SK-N-SH treated with all-trans-retinoic acid at 6 μM for 48 hours (cell line): ENCODE measurements at regions not wholly inside any gene's neighbourhood (a gene's known extent, or its start where the extent isn't known, plus 50 kb on each side); places are given as distances from the start of the nearest gene placed in this dataset.
A peak's percentile ranks its signal among the peaks of the same experiment; 100 is the strongest.

Source experiments
- ATAC-seq: fragments of 200-7000 bp; cut with Tn5 transposase; 3 replicates; pipeline ENCODE4 v1.9.1; 2020; ENCODE audit warnings: mild to moderate bottlenecking, moderate library complexity
- BACH2 ChIP-seq: fragments of 250-450 bp; sonication (Bioruptor Pico); IDR thresholded peaks from 2 replicates; pipeline ENCODE4 v1.9.0; 2021; ENCODE audit warnings: mild to moderate bottlenecking, borderline replicate concordance
- CREB5 ChIP-seq: fragments of 250-450 bp; sonication (Bioruptor Pico); IDR thresholded peaks from 2 replicates; pipeline ENCODE4 v1.5.1; 2020; ENCODE audit warnings: low read depth, mild to moderate bottlenecking, moderate library complexity
- CSDC2 ChIP-seq: fragments of 250-450 bp; sonication (Bioruptor Pico); IDR thresholded peaks from 2 replicates; pipeline ENCODE4 v1.5.0; 2020; ENCODE audit warnings: mild to moderate bottlenecking, moderate library complexity
- ESRRG ChIP-seq: fragments of 250-450 bp; sonication (Bioruptor Pico); IDR thresholded peaks from 2 replicates; pipeline ENCODE4 v1.6.1; 2021; ENCODE audit warnings: mild to moderate bottlenecking
- GLIS3 ChIP-seq: fragments of 250-450 bp; sonication (Bioruptor Pico); IDR thresholded peaks from 2 replicates; pipeline ENCODE4 v1.5.0; 2020; ENCODE audit warnings: mild to moderate bottlenecking, moderate library complexity
- OSR1 ChIP-seq: fragments of 250-450 bp; sonication (Bioruptor Pico); IDR thresholded peaks from 2 replicates; pipeline ENCODE4 v1.8.0; 2022; ENCODE audit warnings: moderate library complexity, mild to moderate bottlenecking, inconsistent platforms
- PATZ1 ChIP-seq: fragments of 250-450 bp; sonication (Bioruptor Pico); IDR thresholded peaks from 2 replicates; pipeline ENCODE4 v1.8.0; 2020; ENCODE audit warnings: mild to moderate bottlenecking, moderate library complexity, borderline replicate concordance
- PPARA ChIP-seq: fragments of 250-450 bp; sonication (Bioruptor Pico); IDR thresholded peaks from 2 replicates; pipeline ENCODE4 v1.5.0; 2020; ENCODE audit warnings: mild to moderate bottlenecking, borderline replicate concordance
- RARB ChIP-seq: fragments of 250-450 bp; sonication (Bioruptor Pico); IDR thresholded peaks from 2 replicates; pipeline ENCODE4 v1.8.0; 2021; ENCODE audit warnings: mild to moderate bottlenecking, moderate library complexity
- SNAI2 ChIP-seq: fragments of 250-450 bp; sonication (Bioruptor Pico); IDR thresholded peaks from 2 replicates; pipeline ENCODE4 v1.5.0; 2020; ENCODE audit warnings: mild to moderate bottlenecking, moderate library complexity
- TCF4 ChIP-seq: fragments of 250-450 bp; sonication (Bioruptor Pico); IDR thresholded peaks from 2 replicates; pipeline ENCODE4 v1.8.0; 2021; ENCODE audit warnings: mild to moderate bottlenecking, moderate library complexity, borderline replicate concordance
- TOX ChIP-seq: fragments of 250-450 bp; sonication (Bioruptor Pico); IDR thresholded peaks from 2 replicates; pipeline ENCODE4 v1.8.0; 2021; ENCODE audit warnings: mild to moderate bottlenecking, moderate library complexity, borderline replicate concordance
- ZC3H10 ChIP-seq: fragments of 250-450 bp; sonication (Bioruptor Pico); IDR thresholded peaks from 2 replicates; pipeline ENCODE4 v1.5.1; 2021; ENCODE audit warnings: mild to moderate bottlenecking, moderate library complexity
- ZFP30 ChIP-seq: fragments of 450-650 bp; formaldehyde crosslinking; IDR thresholded peaks from 2 replicates; pipeline ENCODE4 v1.5.0; 2022; ENCODE audit warnings: mild to moderate bottlenecking, moderate library complexity
- ZNF565 ChIP-seq: fragments of 450-650 bp; formaldehyde crosslinking; conservative IDR thresholded peaks from 2 replicates; pipeline ENCODE4 v1.5.0; 2020; ENCODE audit warnings: low read depth, mild to moderate bottlenecking, moderate library complexity
- ZNF70 ChIP-seq: fragments of 450-650 bp; formaldehyde crosslinking; IDR thresholded peaks from 2 replicates; pipeline ENCODE4 v1.5.0; 2020; ENCODE audit warnings: mild to moderate bottlenecking, moderate library complexity
- ZNF8 ChIP-seq: fragments of 450-650 bp; formaldehyde crosslinking; IDR thresholded peaks from 2 replicates; pipeline ENCODE4 v1.5.0; 2020; ENCODE audit warnings: mild to moderate bottlenecking, moderate library complexity
- TF ChIP-seq, protein P1 (sequence below): fragments of 250-450 bp; sonication (Bioruptor Pico); IDR thresholded peaks from 2 replicates; pipeline ENCODE4 v1.5.1; 2021; ENCODE audit warnings: mild to moderate bottlenecking, moderate library complexity
- TF ChIP-seq, protein P2 (sequence below): fragments of 250-450 bp; sonication (Bioruptor Pico); IDR thresholded peaks from 2 replicates; pipeline ENCODE4 v1.5.0; 2020; ENCODE audit warnings: mild to moderate bottlenecking, moderate library complexity

GRCh38 chr3:110815008-110815583 is 256.5 kb upstream of the NECTIN3 start:
- peak; percentile 70 for ATAC-seq

GRCh38 chr3:110816008-110816407 is 255.6 kb upstream of the NECTIN3 start:
- TF ChIP-seq OSR1 (no peak), TCF4 (no peak), ZFP30 (CRISPR knock-in tag) (no peak), ZNF8 (CRISPR knock-in tag) (no peak), ZNF70 (CRISPR knock-in tag) (no peak), RARB (CRISPR knock-in tag) (no peak), GLIS3 (CRISPR knock-in tag) (no peak), TOX (CRISPR knock-in tag) (no peak), PPARA (CRISPR knock-in tag) (no peak), CREB5 (CRISPR knock-in tag) (no peak)
- TF ChIP-seq, protein P1, sequence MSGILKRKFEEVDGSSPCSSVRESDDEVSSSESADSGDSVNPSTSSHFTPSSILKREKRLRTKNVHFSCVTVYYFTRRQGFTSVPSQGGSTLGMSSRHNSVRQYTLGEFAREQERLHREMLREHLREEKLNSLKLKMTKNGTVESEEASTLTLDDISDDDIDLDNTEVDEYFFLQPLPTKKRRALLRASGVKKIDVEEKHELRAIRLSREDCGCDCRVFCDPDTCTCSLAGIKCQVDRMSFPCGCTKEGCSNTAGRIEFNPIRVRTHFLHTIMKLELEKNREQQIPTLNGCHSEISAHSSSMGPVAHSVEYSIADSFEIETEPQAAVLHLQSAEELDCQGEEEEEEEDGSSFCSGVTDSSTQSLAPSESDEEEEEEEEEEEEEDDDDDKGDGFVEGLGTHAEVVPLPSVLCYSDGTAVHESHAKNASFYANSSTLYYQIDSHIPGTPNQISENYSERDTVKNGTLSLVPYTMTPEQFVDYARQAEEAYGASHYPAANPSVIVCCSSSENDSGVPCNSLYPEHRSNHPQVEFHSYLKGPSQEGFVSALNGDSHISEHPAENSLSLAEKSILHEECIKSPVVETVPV (CRISPR knock-in tag), result no peak
- ATAC-seq, result no peak

More at GRCh38 chr3:110815008-110815583, 256.5 kb upstream of the NECTIN3 start:
- TF ChIP-seq CSDC2 (no peak), RARB (CRISPR knock-in tag) (no peak), ZFP30 (CRISPR knock-in tag) (no peak), CREB5 (CRISPR knock-in tag) (no peak), TCF4 (peak; percentile 63; the same call in 1 of the 2 replicates), ZC3H10 (CRISPR knock-in tag) (no peak)

- no peak for ATAC-seq
- TF ChIP-seq CREB5 (CRISPR knock-in tag), result no peak
- TF ChIP-seq PPARA (CRISPR knock-in tag), result no peak
- TF ChIP-seq PATZ1, result no peak
- no peak for TF ChIP-seq ZNF565 (CRISPR knock-in tag)
- TF ChIP-seq SNAI2, result no peak
- no peak for TF ChIP-seq ZNF70 (CRISPR knock-in tag)
- TF ChIP-seq, protein P1 (CRISPR knock-in tag), result no peak
- TF ChIP-seq TCF4, result no peak
- TF ChIP-seq GLIS3 (CRISPR knock-in tag), result no peak
- no peak for TF ChIP-seq ZC3H10 (CRISPR knock-in tag)
- no peak for TF ChIP-seq TOX (CRISPR knock-in tag)
- TF ChIP-seq ESRRG (CRISPR knock-in tag), result no peak
- no peak for TF ChIP-seq RARB (CRISPR knock-in tag)
- TF ChIP-seq BACH2 (CRISPR knock-in tag), result no peak
- no peak for TF ChIP-seq CSDC2
- TF ChIP-seq OSR1, result no peak
- no peak for TF ChIP-seq ZFP30 (CRISPR knock-in tag)
- TF ChIP-seq, protein P2, sequence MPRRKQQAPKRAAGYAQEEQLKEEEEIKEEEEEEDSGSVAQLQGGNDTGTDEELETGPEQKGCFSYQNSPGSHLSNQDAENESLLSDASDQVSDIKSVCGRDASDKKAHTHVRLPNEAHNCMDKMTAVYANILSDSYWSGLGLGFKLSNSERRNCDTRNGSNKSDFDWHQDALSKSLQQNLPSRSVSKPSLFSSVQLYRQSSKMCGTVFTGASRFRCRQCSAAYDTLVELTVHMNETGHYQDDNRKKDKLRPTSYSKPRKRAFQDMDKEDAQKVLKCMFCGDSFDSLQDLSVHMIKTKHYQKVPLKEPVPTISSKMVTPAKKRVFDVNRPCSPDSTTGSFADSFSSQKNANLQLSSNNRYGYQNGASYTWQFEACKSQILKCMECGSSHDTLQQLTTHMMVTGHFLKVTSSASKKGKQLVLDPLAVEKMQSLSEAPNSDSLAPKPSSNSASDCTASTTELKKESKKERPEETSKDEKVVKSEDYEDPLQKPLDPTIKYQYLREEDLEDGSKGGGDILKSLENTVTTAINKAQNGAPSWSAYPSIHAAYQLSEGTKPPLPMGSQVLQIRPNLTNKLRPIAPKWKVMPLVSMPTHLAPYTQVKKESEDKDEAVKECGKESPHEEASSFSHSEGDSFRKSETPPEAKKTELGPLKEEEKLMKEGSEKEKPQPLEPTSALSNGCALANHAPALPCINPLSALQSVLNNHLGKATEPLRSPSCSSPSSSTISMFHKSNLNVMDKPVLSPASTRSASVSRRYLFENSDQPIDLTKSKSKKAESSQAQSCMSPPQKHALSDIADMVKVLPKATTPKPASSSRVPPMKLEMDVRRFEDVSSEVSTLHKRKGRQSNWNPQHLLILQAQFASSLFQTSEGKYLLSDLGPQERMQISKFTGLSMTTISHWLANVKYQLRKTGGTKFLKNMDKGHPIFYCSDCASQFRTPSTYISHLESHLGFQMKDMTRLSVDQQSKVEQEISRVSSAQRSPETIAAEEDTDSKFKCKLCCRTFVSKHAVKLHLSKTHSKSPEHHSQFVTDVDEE, result no peak
These were observed 250.0 kb upstream of the NECTIN3 start for GRCh38 chr3:110821586-110821985.
